GM23248 (cell line): ENCODE measurements at regions not wholly inside any gene's neighbourhood (a gene's known extent, or its start where the extent isn't known, plus 50 kb on each side); places are given as distances from the start of the nearest gene placed in this dataset.

Source experiments
- EZH2 ChIP-seq: fragments of 200-600 bp; sonication (generic); IDR thresholded peaks from 2 replicates; pipeline ENCODE4 v1.6.1; 2018; ENCODE audit warnings: antibody characterized with exemption, mild to moderate bottlenecking; ENCODE audit not compliant: insufficient read depth, poor library complexity, severe bottlenecking
- EZH2phosphoT487 ChIP-seq: fragments of 200-600 bp; sonication (generic); IDR thresholded peaks from 2 replicates; pipeline ENCODE4 v1.6.1; 2018; ENCODE audit warnings: antibody characterized with exemption, moderate library complexity, mild to moderate bottlenecking, low read depth; ENCODE audit not compliant: insufficient read depth

DNA sequence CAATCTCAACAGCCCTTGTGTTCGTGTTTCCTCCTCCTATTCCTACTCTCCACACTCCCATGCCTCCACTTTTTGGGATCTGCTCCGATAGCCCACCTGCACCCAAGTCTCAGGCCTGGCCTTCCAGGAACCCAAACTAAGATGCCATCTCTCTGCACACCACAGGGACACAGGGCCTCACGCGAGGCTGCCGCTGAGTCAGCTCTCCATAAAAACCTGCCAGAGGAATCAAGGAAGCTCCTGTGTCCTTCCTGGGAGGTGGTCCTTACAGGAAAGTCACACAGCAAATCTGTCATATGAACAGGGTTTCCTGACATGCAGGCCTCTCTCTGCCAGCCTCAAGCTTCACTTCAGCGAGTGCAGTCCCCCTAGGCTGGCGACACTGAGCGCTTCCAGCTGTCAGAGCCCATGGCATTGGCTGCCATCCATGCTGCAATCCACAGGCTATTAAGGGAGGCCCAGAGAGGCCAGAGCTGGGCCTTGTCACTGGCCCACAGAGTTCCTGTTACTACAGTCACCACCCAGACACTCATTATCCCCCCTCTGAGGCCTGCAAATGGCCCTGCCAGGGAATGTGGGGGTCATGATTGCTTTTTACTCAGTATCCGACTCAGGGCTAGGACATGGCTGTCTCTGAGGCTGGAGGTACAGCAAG is 151.4 kb downstream of the OAT start:
- TF ChIP-seq EZH2 (no peak), EZH2phosphoT487 (no peak)
